Transverse colon (tissue), 4 donors: ENCODE measurements at regions not wholly inside any gene's neighbourhood (a gene's known extent, or its start where the extent isn't known, plus 50 kb on each side); places are given as distances from the start of the nearest gene placed in this dataset.
A peak's percentile ranks its signal among the peaks of the same experiment; 100 is the strongest.

ENCODE experiments used
- DNase-seq: peaks from one replicate; pipeline ENCODE4 v3.0.0-alpha.2; 2019
- H3K27ac ChIP-seq, 4 donors: fragments of 200-600 bp; sonication (generic); 2 replicates each; pipeline ENCODE4 v1.5.1; 2016 to 2018; ENCODE audit warnings: inconsistent platforms in 4 of 4
- H3K27me3 ChIP-seq: fragments of 200-600 bp; sonication (generic); 2 replicates; pipeline ENCODE4 v1.5.1; 2017; ENCODE audit warnings: inconsistent platforms
- H3K36me3 ChIP-seq, 4 donors: fragments of 200-600 bp; sonication (generic); 2 replicates each; pipeline ENCODE4 v1.5.1; 2017 to 2019; ENCODE audit warnings: inconsistent platforms in 4 of 4
- H3K4me1 ChIP-seq, 4 donors: fragments of 200-600 bp; sonication (generic); 2 replicates each; pipeline ENCODE4 v1.5.1; 2017 to 2020; ENCODE audit warnings: inconsistent platforms in 4 of 4
- H3K4me3 ChIP-seq, 4 donors: fragments of 200-600 bp; sonication (generic); 1 replicate in 1 of 4; 2 replicates in 3 of 4; pipeline versions ENCODE4 v1.5.1 to v1.6.1; 2017 to 2019; ENCODE audit warnings: inconsistent platforms in 4 of 4
- H3K9me3 ChIP-seq, 2 donors: fragments of 200-600 bp; sonication (generic); 2 replicates each; pipeline ENCODE4 v1.5.1; 2017 to 2019; ENCODE audit warnings: inconsistent platforms in 2 of 2
- EP300 ChIP-seq: sonication (generic); formaldehyde crosslinking; IDR thresholded peaks from one replicate; pipeline ENCODE4 v1.6.1; 2017; ENCODE audit warnings: antibody characterized with exemption, low read depth
- POLR2A ChIP-seq: fragments of 450-650 bp; IDR thresholded peaks from one replicate; pipeline ENCODE4 v1.6.1; 2016; ENCODE audit warnings: antibody characterized with exemption, mild to moderate bottlenecking, moderate library complexity
- POLR2AphosphoS5 ChIP-seq, 3 donors: sonication (generic); formaldehyde crosslinking; IDR thresholded peaks; one replicate each; pipeline ENCODE4 v1.6.1; 2016; ENCODE audit warnings: antibody characterized with exemption in 3 of 3
- WGBS, 2 donors: methylation state at CpG; one replicate each; pipeline ENCODE4 v1.1.5; 2018; ENCODE audit warnings: low coverage in 1 of 2; 5-methylcytosine and 5-hydroxymethylcytosine counted together
- in situ Hi-C, 4 donors: fragments of 200-750 bp; cut with MboI; loops; one replicate each; pipeline versions ENCODE4 v1.15.0 to v1.15.1; 2017; ENCODE audit warnings: low sequenced_read_pairs in 3 of 4, low pct_ligation_motif_present in 1 of 4, low pct_unique_long_range_greater_than_20kb in 1 of 4
- intact Hi-C: fragments of 100-400 bp; cut with DNase I; formaldehyde crosslinking; loops from one replicate; pipeline ENCODE4 v1.15.1; 2023; ENCODE audit warnings: low total_unique reads
- TF ChIP-seq, protein P1 (sequence below), 5 experiments: fragments of 200-600 bp in 3 of 5; fragments of 450-650 bp in 2 of 5; sonication (generic) in 3 of 5; IDR thresholded peaks; 1 replicate in 2 of 5; 2 replicates in 3 of 5; pipeline ENCODE4 v1.5.1; 2016 to 2017; ENCODE audit warnings: antibody characterized with exemption in 5 of 5, inconsistent platforms in 3 of 5, mild to moderate bottlenecking in 2 of 5, moderate library complexity in 1 of 5

DNA sequence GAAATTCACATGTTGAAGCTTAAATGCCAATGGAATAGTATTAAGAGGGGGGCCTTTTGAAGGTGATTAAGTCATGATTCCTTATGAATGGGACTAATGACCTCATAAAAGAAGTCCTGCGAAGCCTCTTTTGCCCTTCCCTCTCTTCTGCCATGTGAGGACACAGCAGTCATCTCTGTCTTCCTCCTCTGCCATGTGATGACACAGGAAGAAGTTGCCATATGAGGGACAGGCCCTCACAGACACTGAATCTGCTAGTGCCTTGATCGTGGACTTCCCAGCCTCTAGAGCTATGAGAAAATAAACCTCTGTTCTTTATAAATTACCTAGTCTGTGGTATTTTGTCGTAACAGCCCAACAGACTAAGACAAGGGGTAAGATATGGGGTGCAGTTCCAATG, 100.7 kb downstream of the VCPKMT start:
- intact Hi-C loops: no loop called here

DNA sequence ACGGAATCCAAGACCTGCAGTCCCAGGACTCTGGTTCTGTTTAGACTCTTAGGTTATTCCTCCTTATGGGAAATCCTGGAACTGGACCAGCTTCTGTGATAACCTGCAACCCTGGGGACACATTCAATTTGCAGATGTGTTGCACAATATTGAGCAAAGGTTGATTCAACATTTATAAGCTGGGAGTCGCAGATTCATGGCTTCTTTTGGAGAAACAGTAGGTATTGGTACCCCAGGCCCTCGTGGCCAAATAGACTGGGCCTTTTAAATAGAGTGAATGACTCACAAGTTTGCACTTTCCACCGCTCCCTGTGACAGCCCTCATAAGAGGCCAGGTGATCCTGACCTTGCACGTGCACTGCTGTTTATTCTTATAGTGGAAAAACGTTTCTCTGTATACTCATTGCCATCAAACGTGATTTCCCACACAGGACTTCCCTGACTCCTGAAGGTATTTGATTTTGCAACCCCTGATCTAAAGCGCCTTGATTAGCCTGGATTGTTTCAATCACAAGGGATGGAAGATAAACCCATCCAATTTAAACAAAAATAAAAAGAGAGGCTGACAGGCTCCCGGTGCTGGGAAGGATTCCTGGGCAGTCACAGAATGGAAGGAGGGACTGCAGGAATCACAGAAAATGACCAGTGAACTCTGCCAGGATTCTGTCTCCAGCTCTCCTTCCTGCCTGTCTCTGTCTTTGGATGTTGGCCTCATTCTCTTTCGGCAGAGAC, 98.0 kb downstream of the VCPKMT start:
- Histone ChIP-seq H3K27me3 (no peaks in the 10 kb centered on the region), H3K27ac (peak overlapping the region; percentile 22 to 80 (median 58)), H3K4me1 (peaks cover 7 to 17% (median 15%) of the 10 kb centered on the region in 4 donors), H3K4me3 (no peak overlapping the region), H3K36me3 (no peaks in the 10 kb centered on the region), H3K9me3 (peaks cover 0 to 4% of the 10 kb centered on the region in 2 donors)
- in situ Hi-C loops (no loop called here), intact Hi-C loops (no loop called here)
- DNase-seq: peak; percentile 53
- WGBS, 2 donors: 49 to 58% methylated on average over 3 to 10 of the region's 10 CpGs
- TF ChIP-seq POLR2A (no peak), EP300 (peak; percentile 6), POLR2AphosphoS5 (IDR thresholded peaks at IDR 0.05) (peak; percentile 28 to 49 (median 46))
- TF ChIP-seq, protein P1, sequence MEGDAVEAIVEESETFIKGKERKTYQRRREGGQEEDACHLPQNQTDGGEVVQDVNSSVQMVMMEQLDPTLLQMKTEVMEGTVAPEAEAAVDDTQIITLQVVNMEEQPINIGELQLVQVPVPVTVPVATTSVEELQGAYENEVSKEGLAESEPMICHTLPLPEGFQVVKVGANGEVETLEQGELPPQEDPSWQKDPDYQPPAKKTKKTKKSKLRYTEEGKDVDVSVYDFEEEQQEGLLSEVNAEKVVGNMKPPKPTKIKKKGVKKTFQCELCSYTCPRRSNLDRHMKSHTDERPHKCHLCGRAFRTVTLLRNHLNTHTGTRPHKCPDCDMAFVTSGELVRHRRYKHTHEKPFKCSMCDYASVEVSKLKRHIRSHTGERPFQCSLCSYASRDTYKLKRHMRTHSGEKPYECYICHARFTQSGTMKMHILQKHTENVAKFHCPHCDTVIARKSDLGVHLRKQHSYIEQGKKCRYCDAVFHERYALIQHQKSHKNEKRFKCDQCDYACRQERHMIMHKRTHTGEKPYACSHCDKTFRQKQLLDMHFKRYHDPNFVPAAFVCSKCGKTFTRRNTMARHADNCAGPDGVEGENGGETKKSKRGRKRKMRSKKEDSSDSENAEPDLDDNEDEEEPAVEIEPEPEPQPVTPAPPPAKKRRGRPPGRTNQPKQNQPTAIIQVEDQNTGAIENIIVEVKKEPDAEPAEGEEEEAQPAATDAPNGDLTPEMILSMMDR (IDR thresholded peaks at IDR 0.05): no peak

More for the DNA sequence above, 100.7 kb downstream of the VCPKMT start:
- DNase-seq: no peak
- Histone ChIP-seq H3K27ac (no peak overlapping the region), H3K4me1 (peaks cover 7 to 17% (median 15%) of the 10 kb centered on the region in 4 donors), H3K36me3 (no peaks in the 10 kb centered on the region), H3K9me3 (peaks cover 0 to 4% of the 10 kb centered on the region in 2 donors), H3K4me3 (no peak overlapping the region), H3K27me3 (no peaks in the 10 kb centered on the region)
- in situ Hi-C loops: no loop called here
- whole genome bisulfite sequencing, 2 donors: 89 to 100% methylated on average over 1 to 3 of the region's 3 CpGs
- no peak for TF ChIP-seq POLR2AphosphoS5 (IDR thresholded peaks at IDR 0.05)
- no peak for TF ChIP-seq POLR2A
- TF ChIP-seq, protein P1 (IDR thresholded peaks at IDR 0.05): no peak
- no peak for TF ChIP-seq EP300

DNA sequence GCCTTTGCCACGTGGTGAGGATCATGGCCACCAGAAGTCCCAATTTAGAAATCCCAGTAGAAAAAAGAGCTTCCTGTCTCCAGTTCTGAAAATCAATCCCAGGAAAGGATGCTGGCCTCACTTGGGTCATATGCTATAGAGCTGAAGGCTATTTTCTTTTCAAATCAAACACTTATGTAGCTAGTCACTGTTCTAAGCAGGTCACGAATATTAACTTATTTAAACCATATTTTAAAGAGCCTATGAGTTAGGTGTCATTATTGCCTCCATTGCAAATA, 97.5 kb downstream of the VCPKMT start:
- intact Hi-C loops: no loop called here
- Histone ChIP-seq H3K27ac (peak overlapping the region; percentile 22 to 80 (median 58)), H3K4me1 (peaks cover 7 to 19% (median 16%) of the 10 kb centered on the region in 4 donors), H3K27me3 (no peaks in the 10 kb centered on the region), H3K36me3 (no peaks in the 10 kb centered on the region), H3K4me3 (no peak overlapping the region), H3K9me3 (peaks cover 0 to 4% of the 10 kb centered on the region in 2 donors)
- in situ Hi-C loops: no loop called here
- WGBS, 2 donors: 83 to 84% methylated on average over 2 of the region's 2 CpGs
- DNase-seq: no peak
- TF ChIP-seq, protein P1 (IDR thresholded peaks at IDR 0.05): no peak

DNA sequence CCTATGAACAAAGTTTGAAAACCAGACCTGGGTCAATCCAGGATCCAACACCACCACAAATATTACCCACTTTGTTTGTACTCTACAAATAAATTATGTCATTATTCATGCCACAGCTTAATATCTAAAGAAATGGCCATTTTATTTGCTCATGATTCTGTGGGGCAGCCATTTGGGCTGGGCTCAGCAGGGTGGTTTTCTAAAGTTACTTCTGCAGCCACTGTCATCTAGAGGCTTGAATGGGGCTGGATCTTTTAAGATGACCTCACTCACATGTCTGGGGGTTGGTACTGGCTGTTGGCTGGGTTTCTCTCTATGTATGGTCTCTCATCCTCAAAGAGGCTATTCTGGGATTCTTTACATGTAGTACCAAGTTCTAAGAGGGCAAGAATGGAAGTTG, 96.2 kb downstream of the VCPKMT start:
- H3K36me3 ChIP-seq: no peaks in the 10 kb centered on the region
- in situ Hi-C loops (no loop called here), intact Hi-C loops (no loop called here)
- H3K27me3 ChIP-seq: no peaks in the 10 kb centered on the region
- H3K27ac ChIP-seq: no peak overlapping the region
- no peak for DNase-seq
- TF ChIP-seq EP300 (no peak), POLR2A (no peak), POLR2AphosphoS5 (IDR thresholded peaks at IDR 0.05) (no peak)
- TF ChIP-seq, protein P1 (IDR thresholded peaks at IDR 0.05): no peak
- peaks cover 7 to 23% (median 17%) of the 10 kb centered on the region in 4 donors for H3K4me1 ChIP-seq
- H3K9me3 ChIP-seq: peaks cover 0 to 4% of the 10 kb centered on the region in 2 donors
- H3K4me3 ChIP-seq: no peak overlapping the region
